NCI-H2196 treated with DMSO at 0.1 percent for 48 hours (cell line): ENCODE measurements at regions not wholly inside any gene's neighbourhood (a gene's known extent, or its start where the extent isn't known, plus 50 kb on each side); places are given as distances from the start of the nearest gene placed in this dataset.

Source experiments
- DNase-seq: peaks from one replicate; lab custom pipeline; 2025; ENCODE audit not compliant: unreplicated experiment; lab: John Stamatoyannopoulos, UW

DNA sequence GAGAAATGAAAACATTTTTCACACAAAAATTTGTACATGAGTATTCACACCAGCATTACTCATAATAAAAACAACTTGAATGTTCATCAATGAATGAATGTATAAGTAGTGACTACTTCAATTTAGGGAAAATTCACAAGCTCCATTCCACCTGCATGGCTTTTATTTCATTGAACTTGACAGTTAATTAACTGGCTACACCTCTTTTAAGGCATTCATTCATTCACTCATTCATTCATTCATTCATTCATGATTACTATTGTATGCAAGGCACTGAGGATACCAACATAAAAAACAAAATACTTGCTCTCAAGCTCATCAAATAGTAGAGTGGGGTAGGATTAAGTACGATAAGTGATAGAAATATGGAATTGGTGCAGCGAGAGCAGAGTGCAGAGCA, 198.3 kb upstream of the DLGAP1 start:
- no peak for DNase-seq

DNA sequence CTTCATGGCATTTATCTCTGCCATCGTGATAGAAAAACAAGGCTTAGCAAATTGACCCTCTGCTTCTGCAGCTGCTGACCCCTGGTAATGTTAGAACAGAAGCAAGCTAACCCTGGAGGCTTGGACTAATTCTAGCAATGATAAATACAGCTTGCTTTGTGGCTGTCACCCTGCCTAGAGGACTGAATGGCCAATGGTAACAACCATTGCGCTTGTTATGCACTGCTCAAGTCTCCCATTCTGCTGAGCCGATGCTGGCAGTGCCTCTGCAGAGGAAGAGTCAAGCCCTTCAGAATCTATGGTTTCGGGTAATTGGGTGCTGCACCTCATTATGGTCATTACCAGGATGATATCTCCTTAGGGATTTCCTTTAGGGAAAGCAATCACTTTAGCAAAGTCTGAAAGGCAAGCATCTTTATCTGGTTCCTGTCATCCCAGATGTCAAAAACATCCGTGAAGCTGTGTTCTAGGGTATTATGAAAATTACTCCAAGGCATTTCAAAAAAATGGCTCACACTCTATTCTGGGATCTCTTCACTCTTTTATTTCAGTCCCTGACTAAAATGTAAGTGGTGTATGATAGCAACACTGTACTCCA, 186.8 kb upstream of the DLGAP1 start:
- no peak for DNase-seq

DNA sequence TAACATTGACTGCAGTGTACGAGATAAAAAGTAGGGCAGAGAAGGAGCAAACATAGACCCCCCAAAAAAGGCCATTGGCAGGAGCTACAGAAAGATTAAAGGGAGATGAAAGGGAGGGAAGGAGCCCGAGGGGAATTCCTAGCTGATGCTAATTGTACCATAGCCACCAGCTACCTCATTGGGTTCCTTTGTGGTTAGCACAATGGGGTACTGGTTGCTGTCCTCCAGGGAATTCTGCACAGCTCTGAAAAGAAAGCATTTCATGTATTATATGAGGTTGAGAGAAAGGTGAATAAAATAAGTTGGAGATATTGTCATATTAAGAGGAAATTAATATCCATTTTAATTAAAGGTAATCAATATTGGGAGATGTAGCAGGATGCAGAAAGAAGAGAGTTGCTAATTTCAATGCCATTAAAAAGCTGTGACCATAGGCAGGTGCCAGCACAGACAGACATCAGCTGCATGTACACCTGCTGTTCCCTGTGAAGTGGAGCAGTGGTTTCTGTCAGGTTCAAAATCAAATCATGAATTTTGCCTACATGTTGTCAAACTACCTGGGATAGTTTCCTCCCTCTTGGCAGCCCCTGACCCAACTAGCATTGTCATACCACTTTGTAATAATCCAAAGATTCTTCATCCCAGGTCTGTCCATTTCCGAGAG, 185.4 kb upstream of the DLGAP1 start:
- DNase-seq = no peak

DNA sequence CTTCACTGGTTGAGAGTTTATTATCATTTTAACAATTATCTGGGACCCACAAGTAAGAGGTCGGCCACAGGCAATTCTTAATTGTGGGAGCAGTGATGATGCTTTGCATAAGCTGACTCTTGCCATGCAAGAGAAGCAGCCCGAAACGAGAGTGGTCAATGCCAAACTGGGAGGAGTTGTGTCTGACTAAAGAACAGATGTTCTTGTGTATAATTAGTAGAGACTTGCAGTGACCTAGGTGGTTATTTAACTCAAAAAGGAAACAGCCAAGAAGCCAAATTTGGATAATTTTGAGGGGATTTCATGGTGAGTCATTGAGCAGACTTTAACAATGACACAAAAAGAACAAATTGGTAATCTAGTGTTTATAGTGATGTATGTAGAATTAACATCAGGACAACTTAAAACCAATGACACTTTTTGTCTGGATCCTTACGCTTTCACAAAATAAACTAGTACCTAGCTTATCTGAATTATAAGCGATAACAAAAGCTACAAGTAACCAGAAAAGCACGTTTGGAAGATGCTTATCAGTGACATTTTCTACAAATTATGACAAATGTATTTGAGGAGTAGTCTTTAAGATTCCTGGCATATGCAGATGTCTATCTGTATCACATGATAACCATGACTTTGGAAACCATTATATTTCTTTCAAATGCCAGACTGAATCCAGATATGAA, 184.7 kb upstream of the DLGAP1 start:
- no peak for DNase-seq

DNA sequence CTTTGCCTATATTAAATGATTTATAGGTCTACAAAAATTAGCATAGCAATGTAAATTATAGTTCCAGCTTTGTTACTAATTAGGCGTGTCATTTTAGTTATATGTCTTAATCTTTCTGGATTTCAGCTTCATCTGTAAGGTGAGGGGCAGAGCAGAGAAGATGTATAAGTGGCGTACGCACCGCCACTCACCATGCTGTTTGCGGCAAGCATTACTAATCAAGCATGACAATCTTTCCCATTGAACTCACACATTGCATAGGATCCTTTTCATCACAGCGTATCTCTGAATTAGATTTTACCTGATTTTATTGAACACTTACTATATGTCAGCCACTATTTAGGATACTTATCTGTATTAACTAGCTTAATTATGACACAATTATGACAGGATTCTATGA, 183.6 kb upstream of the DLGAP1 start:
- DNase-seq = no peak

DNA sequence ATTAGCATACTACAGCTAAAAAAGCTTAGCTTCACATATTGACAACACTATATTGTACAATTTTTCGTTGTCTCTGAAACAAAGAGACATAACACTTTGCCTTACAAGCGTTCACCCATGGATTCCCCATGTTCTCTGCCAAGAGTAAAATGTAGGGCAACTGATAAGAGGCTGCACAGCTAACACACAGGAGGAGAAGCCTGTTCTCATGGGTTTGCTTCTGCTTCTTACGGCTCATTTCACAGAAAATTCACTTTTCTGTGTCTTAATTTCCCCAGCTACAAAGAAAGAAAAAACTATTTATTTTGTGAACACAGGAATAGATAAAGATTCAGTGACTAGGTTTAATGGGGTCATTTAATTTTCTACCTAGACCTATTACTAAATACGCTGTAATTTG, 182.8 kb upstream of the DLGAP1 start:
- no peak for DNase-seq

DNA sequence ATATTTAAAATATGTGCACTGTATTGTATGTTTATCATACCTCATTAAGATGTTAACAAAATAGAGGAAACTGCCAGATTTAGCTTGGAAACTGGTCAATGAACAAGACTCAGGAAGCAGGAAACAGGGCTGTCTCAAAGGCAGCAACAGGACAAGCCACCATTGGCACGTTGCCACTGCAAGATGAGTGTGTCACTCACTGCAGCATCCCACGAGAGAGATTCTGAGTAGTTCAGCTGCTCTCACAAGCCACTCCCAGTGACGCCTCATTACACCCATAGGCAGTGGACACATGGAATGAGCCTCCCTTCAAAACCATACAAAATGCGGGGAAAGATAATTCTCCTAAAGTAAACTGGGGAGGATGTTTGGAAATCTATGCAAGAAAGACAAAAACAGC, 181.9 kb upstream of the DLGAP1 start:
- DNase-seq = no peak

DNA sequence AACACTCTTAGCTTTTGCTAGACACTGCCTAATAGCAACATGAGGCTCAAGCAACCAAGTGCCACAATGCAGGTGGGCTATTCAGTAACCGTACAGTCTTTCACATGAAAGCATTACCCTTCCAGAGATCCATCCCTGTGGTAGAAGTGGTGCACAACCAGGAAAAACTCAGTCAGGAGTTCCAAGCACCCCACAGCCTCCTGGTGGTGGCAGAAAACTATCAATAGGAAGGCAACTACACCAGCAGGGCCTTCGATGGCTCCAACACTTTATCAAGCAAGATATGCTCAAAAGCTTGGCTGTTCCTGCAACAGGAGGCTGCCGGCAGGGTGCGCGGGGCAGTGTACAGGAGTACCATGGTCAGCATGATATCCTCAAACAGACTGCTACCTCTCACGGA, 176.1 kb upstream of the DLGAP1 start:
- DNase-seq = no peak

DNA sequence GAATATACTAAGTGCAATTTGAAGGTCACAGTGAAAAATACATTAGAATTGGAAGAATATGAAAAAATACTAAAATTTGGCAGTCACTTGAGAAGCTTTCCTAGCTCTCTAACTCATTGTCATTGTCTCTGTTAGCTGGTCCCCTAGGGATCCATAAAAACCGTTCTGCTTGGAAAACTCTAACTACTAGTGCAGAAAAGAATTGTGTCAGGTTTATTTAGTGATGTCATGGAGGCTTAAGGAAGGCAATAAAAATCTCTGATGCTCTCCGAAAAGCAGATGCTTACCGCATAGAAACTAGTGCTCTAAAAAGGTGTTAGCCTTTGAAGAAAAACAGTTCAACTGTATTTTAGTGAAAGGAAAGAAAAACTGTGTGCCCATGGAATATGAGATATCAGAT, 150.1 kb upstream of the DLGAP1 start:
- no peak for DNase-seq

DNA sequence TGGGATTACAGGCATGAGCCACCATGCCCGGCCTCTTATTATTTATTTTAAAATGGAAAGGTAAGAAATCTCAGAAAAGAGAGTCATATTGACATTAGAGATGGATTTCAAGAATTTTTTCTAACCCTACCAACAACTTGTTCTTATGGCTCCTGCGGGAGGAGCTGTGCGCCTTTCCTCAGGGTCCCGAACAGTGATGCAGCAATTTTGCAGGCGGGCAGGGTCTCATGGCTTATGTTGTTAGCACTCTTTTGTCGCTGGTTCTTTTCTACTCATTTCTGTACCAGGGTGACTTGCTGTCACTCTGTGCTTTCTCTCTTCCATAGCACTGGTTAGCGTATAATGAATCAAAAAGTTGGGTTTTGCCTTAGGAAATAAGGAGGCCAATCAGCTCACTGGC, 148.8 kb upstream of the DLGAP1 start:
- no peak for DNase-seq

DNA sequence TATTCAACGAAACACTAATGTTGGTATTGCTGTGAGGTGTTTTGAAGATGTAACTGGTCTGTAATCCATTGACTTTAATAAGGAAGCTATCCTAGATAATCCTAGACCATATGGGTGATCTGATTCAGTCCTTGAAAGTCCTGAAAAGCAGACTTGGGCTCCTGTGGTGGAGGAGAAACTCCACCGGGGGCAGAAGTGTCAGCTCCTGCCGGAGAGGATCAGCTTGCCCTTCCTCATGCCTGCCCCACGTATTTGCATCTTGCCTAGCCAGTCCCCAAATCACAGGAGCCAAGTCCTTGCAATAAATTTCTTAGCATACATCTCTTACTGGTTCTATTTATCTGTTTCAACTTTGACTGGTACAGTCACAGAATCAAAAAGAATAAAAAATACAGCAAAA, 144.2 kb upstream of the DLGAP1 start:
- DNase-seq = no peak

DNA sequence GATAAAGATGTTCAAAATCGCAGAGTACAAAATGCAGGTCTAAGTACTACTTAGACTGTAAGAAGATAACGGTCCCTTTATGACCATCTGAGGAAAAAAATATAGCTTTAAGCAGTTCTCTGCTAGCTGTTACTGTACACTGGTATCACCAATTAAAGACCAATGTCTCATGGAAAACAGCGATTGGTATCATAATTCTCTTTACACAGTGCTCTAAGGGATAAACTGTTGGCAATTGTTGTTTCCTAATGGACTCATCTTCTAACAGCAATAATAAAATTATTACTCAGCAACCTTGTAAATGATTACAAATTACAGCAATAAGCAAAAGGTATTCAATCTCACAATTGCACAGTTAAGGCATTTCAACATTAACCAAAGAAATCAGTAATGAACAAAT, 142.2 kb upstream of the DLGAP1 start:
- no peak for DNase-seq

DNA sequence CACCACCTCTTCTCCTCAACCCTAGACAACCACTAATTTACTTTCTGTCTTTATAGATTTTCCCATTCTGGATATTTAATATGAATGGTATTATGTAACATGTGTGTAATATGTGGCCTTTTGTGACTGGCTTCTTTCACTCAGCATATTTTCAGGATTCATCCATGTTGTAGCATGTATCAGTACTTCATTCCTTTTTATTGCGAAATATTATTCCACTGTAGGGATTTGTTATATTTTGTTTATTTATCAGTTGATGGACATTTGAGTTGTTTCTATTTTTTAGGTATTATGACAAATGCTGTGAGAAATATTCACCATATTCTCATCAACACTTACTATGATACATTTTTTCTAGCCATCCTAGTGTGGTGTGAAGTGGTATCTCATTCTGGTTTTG, 138.8 kb upstream of the DLGAP1 start:
- no peak for DNase-seq

DNA sequence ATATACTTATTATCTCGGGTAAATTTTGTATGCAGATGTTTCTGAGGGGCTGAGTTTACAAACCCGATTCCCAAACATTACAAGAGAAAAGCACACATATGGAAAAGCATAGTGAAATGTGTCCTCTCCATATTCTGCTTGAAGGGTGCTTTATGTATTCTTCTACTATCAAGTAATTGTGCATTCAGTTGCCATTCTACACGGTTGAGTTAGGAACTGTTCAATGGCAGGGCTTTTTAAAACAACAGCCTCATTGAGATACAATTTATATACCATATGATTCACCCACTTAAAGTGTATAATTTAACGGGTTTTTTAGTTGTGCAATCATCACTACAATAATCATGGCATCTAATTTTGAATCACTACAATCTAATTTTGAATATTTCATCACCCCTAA, 138.4 kb upstream of the DLGAP1 start:
- DNase-seq = no peak

DNA sequence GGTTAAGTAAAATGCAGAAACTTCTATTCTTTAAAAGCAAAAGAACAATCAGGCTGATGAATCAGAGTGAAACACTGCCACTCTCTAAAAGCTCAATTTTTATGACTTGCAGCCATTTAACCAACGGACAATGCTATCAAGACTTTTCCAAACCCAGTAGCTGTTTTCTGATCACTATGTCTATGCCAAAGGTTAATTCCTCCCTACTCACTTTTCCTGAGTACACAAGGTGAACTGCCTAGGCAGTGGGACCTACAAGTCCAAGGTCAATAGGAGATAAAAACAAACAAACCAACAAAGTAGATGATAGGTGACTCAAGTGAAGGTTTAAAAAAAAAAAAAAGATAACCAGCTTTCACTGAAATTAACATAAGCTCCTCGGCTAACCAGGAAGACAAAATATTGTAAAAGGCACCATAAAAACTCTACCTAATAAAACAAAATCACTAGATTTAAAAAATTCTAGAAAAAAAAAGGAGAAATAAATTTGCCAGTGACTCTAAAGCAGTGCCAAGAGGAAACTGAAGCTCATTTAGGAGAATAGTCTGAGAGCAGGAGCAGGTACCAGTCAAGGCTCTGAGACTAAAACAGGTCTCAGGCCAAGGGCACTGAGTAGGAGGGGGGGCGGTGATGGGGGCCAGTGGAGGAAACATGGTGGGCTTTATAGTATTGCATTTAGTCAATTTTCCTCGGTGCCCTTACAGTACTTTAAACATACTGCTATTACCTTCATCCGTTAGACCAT, 134.1 kb upstream of the DLGAP1 start:
- no peak for DNase-seq

DNA sequence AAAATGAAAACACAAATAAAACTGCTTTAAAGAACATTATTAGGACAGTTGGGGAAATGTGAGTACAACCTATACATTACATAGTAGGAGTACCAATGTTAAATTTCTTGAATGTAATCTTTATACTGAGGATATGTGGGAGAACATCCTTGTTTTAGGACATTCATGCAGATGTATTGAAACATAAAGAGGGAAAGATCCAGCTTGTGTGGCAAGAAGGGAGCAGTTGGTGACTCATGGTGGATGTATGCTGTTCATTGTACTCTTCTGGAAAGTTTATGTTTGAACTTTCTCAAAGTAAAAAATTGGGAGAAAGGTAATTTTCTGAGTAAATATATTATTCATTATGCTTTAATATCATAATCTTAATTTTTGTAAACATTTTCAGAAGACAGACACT, 132.1 kb upstream of the DLGAP1 start:
- DNase-seq = no peak

DNA sequence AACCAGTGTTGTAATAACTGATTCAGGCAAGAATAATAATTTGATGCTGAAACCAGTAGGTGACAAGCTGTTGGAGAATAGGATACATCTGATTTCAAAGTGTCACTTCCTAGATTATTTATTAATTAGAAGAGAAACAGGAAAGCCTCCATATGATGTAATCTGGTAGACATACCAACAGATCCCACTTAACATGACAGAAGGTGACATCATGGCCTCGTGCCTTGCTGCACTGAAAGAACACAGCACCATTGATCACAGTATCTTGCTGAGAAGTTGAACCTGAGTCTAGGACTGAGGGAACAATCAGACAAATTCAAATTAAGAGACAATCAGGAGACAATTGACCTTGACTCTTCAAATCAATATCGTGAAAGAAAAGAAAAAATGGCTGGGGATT, 131.6 kb upstream of the DLGAP1 start:
- no peak for DNase-seq

DNA sequence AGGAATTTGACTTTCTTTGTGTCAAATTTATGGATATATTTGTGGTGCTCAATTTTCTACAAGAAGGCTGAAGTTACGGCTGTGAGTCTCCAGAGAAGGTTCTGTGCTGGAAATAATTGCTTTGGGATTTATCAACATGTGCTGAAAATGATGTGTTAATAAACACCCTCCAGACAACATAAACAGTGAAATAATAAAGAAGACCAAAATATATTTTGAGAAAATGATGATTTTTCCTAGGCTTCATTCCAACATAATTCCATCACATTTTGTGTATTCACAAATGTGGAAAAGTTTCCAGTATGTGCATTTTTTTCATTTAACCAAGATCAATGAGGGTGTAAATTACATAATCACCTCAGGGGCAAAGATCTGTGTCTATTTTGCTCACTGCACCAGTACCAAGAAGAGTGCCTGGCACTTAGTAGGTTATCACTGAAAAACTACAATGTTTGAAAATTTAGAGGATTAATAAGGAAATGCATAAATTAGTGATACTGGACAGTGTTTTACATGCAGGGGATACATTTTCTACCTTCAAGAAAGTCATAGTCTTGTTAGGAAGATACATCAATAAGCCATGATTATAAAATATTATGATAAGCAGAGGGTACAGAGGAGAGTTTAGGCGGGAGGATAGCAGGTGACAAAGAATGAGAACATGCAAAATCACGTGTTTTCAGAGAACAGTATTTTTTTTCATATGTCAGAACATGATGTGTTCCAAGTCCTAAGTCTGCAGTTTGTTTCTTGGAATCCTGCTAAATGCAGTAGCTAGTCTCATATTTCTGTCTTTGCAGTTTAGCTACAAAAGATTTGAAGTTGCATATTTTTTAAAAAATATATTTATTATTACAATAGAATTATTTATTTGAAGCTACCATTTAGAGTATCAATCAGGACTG, 127.6 kb upstream of the DLGAP1 start:
- DNase-seq = no peak

DNA sequence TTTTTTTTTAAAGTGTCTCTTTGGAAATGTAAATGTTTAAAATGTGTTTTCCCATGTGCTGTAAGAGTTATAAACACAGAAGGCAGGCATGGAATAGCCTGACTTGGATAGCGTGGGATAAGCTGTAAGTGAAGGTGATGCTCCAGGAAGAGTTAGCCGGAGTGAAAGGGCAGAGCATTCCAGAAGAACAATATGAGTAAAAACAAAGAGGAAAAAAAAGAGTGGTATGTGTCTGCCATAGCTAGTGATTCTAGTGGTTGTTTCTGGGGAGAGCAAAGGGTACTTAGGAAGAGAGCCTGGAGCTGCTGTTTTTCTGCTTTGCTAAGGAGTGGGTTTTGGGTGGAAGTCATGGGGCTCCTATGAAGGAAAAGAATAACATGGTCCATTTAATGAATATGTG, 126.9 kb upstream of the DLGAP1 start:
- no peak for DNase-seq

DNA sequence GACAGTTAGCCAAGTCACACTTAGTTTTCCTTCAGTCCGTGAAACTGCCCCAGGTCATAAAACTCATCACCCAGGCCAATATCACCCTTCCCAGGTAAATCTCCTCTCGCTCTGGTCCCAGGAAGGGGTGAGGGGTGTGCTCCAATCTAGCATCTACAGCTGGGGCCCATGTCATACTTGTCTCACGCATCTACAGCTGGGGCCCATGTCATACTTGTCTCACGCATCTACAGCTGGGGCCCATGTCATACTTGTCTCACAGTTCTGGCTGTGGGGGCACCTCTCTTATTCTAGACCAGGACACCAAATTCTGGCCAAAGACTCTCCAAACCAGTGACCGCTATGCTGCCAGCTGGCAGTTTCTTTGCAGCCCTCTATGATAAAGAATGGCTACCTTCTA, 123.3 kb upstream of the DLGAP1 start:
- no peak for DNase-seq

DNA sequence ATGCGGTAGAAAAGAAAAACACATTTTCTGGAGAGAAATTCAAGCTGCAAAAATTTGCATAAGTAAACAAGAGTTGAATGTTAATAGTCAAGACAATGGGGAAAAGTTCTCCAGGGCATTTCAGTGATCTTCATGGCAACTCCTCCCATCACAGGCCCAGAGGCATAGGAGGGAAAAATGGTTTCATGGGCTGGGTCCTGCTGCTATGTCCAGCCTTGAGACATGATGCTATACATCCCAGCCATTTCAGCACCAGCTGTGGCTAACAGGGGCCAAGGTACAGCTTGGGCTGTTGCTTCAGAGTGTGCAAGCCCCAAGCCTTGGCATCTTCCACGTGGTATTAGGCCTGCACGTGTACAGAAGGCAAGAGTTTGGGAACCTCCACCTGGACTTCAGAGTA, 118.6 kb upstream of the DLGAP1 start:
- DNase-seq = no peak
